Keratinocyte (primary cell): ENCODE measurements at regions not wholly inside any gene's neighbourhood (a gene's known extent, or its start where the extent isn't known, plus 50 kb on each side); places are given as distances from the start of the nearest gene placed in this dataset.

ENCODE experiments used
- DNase-seq: peaks from one replicate; pipeline ENCODE4 v3.0.0-alpha.2; 2011; ENCODE audit warnings: low read depth, missing footprints, low spot score
- FAIRE-seq: peaks from 2 replicates; lab custom pipeline; 2011; peaks lifted over from hg19 to GRCh38; lab: Jason Lieb, UNC
- H2AFZ ChIP-seq: 2 replicates; pipeline ENCODE4 v1.6.0; 2012; ENCODE audit warnings: low read length, control low read depth, inconsistent platforms; ENCODE audit not compliant: control insufficient read depth
- H3K27ac ChIP-seq: 2 replicates; pipeline ENCODE4 v1.5.1; 2011; ENCODE audit warnings: low read length; ENCODE audit not compliant: control insufficient read depth, insufficient read depth
- H3K27me3 ChIP-seq: 3 replicates; pipeline ENCODE4 v1.6.0; 2011; ENCODE audit warnings: low read length; ENCODE audit not compliant: control insufficient read depth, insufficient read depth; ENCODE audit errors: extremely low read depth
- H3K36me3 ChIP-seq, 2 experiments: 2 replicates in 1 of 2; 3 replicates in 1 of 2; pipeline ENCODE4 v1.5.1; 2011; ENCODE audit warnings: low read length in 2 of 2, mild to moderate bottlenecking in 1 of 2; ENCODE audit not compliant: control insufficient read depth in 2 of 2, insufficient read depth in 2 of 2; ENCODE audit errors: extremely low read depth in 1 of 2
- H3K4me1 ChIP-seq: 3 replicates; pipeline ENCODE4 v1.5.1; 2011; ENCODE audit warnings: low read length; ENCODE audit not compliant: control insufficient read depth, insufficient read depth; ENCODE audit errors: extremely low read depth
- H3K4me2 ChIP-seq: 3 replicates; pipeline ENCODE4 v1.6.0; 2011; ENCODE audit warnings: low read depth, low read length; ENCODE audit not compliant: control insufficient read depth, insufficient read depth; ENCODE audit errors: extremely low read depth
- H3K4me3 ChIP-seq, 3 experiments: fragments of 200-600 bp in 1 of 3; sonication (generic) in 1 of 3; 2 replicates in 2 of 3; 3 replicates in 1 of 3; pipeline ENCODE4 v1.5.1; 2011 to 2016; ENCODE audit warnings: low read length in 3 of 3, mild to moderate bottlenecking in 3 of 3, control low read depth in 2 of 3, inconsistent platforms in 1 of 3, low read depth in 1 of 3, mixed read lengths in 1 of 3, mixed run types in 1 of 3, moderate library complexity in 1 of 3; ENCODE audit not compliant: control insufficient read depth in 2 of 3, insufficient read depth in 2 of 3; ENCODE audit errors: extremely low read depth in 1 of 3
- H3K79me2 ChIP-seq: 2 replicates; pipeline ENCODE4 v1.6.0; 2012; ENCODE audit warnings: low read length; ENCODE audit not compliant: control insufficient read depth, insufficient read depth
- H3K9ac ChIP-seq: 3 replicates; pipeline ENCODE4 v1.6.0; 2011; ENCODE audit warnings: low read length; ENCODE audit not compliant: control insufficient read depth, insufficient read depth; ENCODE audit errors: extremely low read depth
- H3K9me1 ChIP-seq: 3 replicates; pipeline ENCODE4 v1.6.0; 2011; ENCODE audit warnings: low read length; ENCODE audit not compliant: control insufficient read depth, insufficient read depth; ENCODE audit errors: extremely low read depth
- H3K9me3 ChIP-seq: 2 replicates; pipeline ENCODE4 v1.5.1; 2012; ENCODE audit warnings: low read depth, low read length; ENCODE audit not compliant: control insufficient read depth
- H4K20me1 ChIP-seq: 3 replicates; pipeline ENCODE4 v1.6.0; 2011; ENCODE audit warnings: low read length; ENCODE audit not compliant: control insufficient read depth, insufficient read depth; ENCODE audit errors: extremely low read depth
- CTCF ChIP-seq, 3 experiments: IDR thresholded peaks in 1 of 3; conservative IDR thresholded peaks in 1 of 3; optimal IDR thresholded peaks in 1 of 3; 2 replicates in 2 of 3; 3 replicates in 1 of 3; pipeline versions ENCODE3 to v1.5.1; 2011; ENCODE audit warnings: low read length in 3 of 3, mild to moderate bottlenecking in 3 of 3, moderate library complexity in 2 of 3, control low read depth in 1 of 3, inconsistent platforms in 1 of 3; ENCODE audit not compliant: insufficient read depth in 2 of 3; ENCODE audit errors: extremely low read depth in 1 of 3
- EZH2 ChIP-seq: IDR thresholded peaks from one replicate; pipeline ENCODE4 v1.6.1; 2012; ENCODE audit warnings: inconsistent platforms, mild to moderate bottlenecking, low read length, moderate library complexity
- dilution Hi-C: fragments of 300-500 bp; cut with MboI; formaldehyde crosslinking; loops from one replicate; pipeline ENCODE4 v1.7.0; 2020; ENCODE audit warnings: low sequenced_read_pairs; ENCODE audit not compliant: extremely low pct_ligation_motif_present

DNA sequence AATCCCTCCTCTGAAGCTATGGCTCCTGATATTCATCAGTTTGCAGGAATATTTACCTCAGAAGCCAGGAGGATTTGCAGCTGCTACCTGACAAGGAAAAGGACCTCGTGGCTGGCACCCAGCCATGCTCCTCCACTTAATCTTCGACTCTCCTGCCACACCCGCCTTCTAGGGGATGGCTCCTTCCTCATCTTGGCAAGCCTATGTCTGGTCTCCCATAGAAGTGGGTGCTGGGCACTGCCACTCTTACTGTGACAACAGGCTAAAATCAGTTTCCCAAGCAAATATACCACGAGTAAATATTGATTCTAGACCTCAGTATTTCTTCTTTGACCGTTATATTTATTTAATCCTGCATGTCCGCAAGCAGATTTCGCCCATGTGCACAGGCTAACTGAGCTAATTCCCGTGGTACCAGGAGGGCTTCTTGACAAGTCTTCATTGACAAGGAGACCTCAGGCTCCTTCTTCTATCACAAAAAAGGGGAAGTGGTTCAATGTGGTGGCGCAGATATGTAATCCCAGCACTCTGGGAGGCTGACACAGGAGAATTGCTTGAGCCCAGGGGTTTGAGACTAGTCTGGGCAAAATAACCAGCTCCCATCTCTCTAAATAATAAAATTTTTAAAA is 52.6 kb upstream of the DCTD start:
- no peak overlapping the region for H3K27ac ChIP-seq
- peaks cover 5% of the 10 kb centered on the region for H3K4me1 ChIP-seq
- TF ChIP-seq EZH2 (no peak), CTCF (optimal IDR thresholded peaks at IDR 0.05 in 1 of 3, IDR thresholded peaks at IDR 0.05 in 1 of 3, conservative IDR thresholded peaks at IDR 0.05 in 1 of 3; ENCODE audit: extremely low read depth in 1 of 3, insufficient read depth in 2 of 3, low read length in 3 of 3) (no peak)
- no peak overlapping the region for H3K4me3 ChIP-seq
- H3K9me1 ChIP-seq, result no peaks in the 10 kb centered on the region
- no peaks in the 10 kb centered on the region for H3K27me3 ChIP-seq
- H3K4me2 ChIP-seq, result peak overlapping the region; percentile 40
- dilution Hi-C loops, result no loop called here
- no peaks in the 10 kb centered on the region for H4K20me1 ChIP-seq
- H3K36me3 ChIP-seq, result no peaks in the 10 kb centered on the region
- H3K79me2 ChIP-seq, result no peaks in the 10 kb centered on the region
- no peak for FAIRE-seq
- H2AFZ ChIP-seq, result peak overlapping the region; percentile 66
- no peak overlapping the region for H3K9ac ChIP-seq
- DNase-seq, result no peak
- no peaks in the 10 kb centered on the region for H3K9me3 ChIP-seq

DNA sequence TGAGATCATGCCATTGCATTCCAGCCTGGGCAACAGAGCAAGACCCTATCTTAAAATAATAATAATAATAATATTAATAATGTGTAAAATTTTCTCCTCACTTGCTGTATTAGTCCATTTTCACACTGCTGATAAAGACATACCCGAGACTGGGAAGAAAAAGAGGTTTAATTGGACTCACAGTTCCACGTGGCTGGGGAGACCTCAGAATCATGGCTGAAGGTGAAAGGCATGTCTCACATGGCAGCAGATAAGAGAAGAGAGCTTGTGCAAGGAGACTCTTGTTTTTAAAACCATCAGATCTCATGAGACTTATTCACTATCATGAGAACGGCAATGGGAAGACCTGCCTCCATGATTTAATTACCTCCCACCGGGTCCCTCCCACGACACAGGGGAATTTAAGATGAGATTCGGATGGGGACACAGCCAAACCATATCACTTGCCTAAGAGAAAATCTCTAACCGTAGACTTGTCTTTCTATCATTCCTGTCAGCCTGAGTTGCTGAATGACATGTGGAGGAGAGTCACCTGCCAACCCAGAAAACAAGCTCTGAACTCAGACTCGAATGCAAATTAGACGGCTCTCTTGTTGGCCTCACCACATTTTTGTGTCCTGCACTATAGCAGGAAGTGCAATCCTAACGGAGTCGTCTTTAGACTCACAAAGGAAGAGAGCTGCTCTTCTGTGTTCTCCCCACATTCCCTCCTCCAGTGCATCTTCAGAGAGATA is 51.9 kb upstream of the DCTD start:
- H3K9ac ChIP-seq, result no peak overlapping the region
- FAIRE-seq, result peak; percentile 85

More for the DNA sequence above, 51.9 kb upstream of the DCTD start:
- H3K27me3 ChIP-seq, result no peaks in the 10 kb centered on the region
- TF ChIP-seq EZH2 (no peak), CTCF (optimal IDR thresholded peaks at IDR 0.05 in 1 of 3, IDR thresholded peaks at IDR 0.05 in 1 of 3, conservative IDR thresholded peaks at IDR 0.05 in 1 of 3; ENCODE audit: extremely low read depth in 1 of 3, insufficient read depth in 2 of 3, low read length in 3 of 3) (no peak)
- no peaks in the 10 kb centered on the region for H3K79me2 ChIP-seq
- H3K36me3 ChIP-seq, result no peaks in the 10 kb centered on the region
- peak overlapping the region; percentile 40 for H3K4me2 ChIP-seq
- no peak overlapping the region for H3K27ac ChIP-seq
- H3K4me3 ChIP-seq, result no peak overlapping the region
- no peaks in the 10 kb centered on the region for H3K9me3 ChIP-seq
- H2AFZ ChIP-seq, result peak overlapping the region; percentile 66
- dilution Hi-C loops, result no loop called here
- no peaks in the 10 kb centered on the region for H3K9me1 ChIP-seq
- no peaks in the 10 kb centered on the region for H4K20me1 ChIP-seq
- H3K4me1 ChIP-seq, result peaks cover 5% of the 10 kb centered on the region
- DNase-seq, result no peak
